H9 (cell line): ENCODE measurements at regions not wholly inside any gene's neighbourhood (a gene's known extent, or its start where the extent isn't known, plus 50 kb on each side); places are given as distances from the start of the nearest gene placed in this dataset.

ENCODE experiments used
- DNase-seq: peaks from one replicate; pipeline ENCODE4 v3.0.0-alpha.2; 2017
- H2AFZ ChIP-seq: one replicate; pipeline ENCODE4 v1.6.1; 2013; ENCODE audit warnings: mild to moderate bottlenecking, low read length, control low read depth, moderate library complexity
- H2AK5ac ChIP-seq: 2 replicates; pipeline ENCODE4 v1.6.1; 2013; ENCODE audit warnings: low read length, control low read depth, mixed read lengths; ENCODE audit not compliant: insufficient read length
- H2BK120ac ChIP-seq: one replicate; pipeline ENCODE4 v1.6.1; 2013; ENCODE audit warnings: low read depth, mild to moderate bottlenecking, low read length, control low read depth, inconsistent platforms; ENCODE audit not compliant: poor library complexity, severe bottlenecking
- H2BK12ac ChIP-seq: 2 replicates; pipeline ENCODE4 v1.6.1; 2013; ENCODE audit warnings: low read length, control low read depth, mixed read lengths, low read depth; ENCODE audit not compliant: insufficient read length
- H2BK15ac ChIP-seq: 2 replicates; pipeline ENCODE4 v1.6.1; 2013; ENCODE audit warnings: low read depth, low read length, control low read depth
- H2BK20ac ChIP-seq: one replicate; pipeline ENCODE4 v1.6.1; 2013; ENCODE audit warnings: low read depth, mild to moderate bottlenecking, low read length, control low read depth, inconsistent platforms; ENCODE audit not compliant: poor library complexity, severe bottlenecking
- H2BK5ac ChIP-seq: 2 replicates; pipeline ENCODE4 v1.6.1; 2013; ENCODE audit warnings: low read length, control low read depth, mixed read lengths; ENCODE audit not compliant: insufficient read length
- H3K14ac ChIP-seq: 2 replicates; pipeline ENCODE4 v1.6.1; 2013; ENCODE audit warnings: low read length, control low read depth; ENCODE audit not compliant: insufficient read depth
- H3K18ac ChIP-seq: 2 replicates; pipeline ENCODE4 v1.6.1; 2013; ENCODE audit warnings: low read depth, mild to moderate bottlenecking, mixed read lengths, low read length, control low read depth; ENCODE audit not compliant: insufficient read length
- H3K23ac ChIP-seq: 2 replicates; pipeline ENCODE4 v1.6.1; 2013; ENCODE audit warnings: low read length, control low read depth, mixed read lengths, low read depth; ENCODE audit not compliant: insufficient read length
- H3K23me2 ChIP-seq: 2 replicates; pipeline ENCODE4 v1.6.1; 2013; ENCODE audit warnings: low read depth, mild to moderate bottlenecking, mixed read lengths, low read length, control low read depth; ENCODE audit not compliant: insufficient read length, poor library complexity, severe bottlenecking
- H3K27ac ChIP-seq: 2 replicates; pipeline ENCODE4 v1.5.1; 2013; ENCODE audit warnings: low read length, control low read depth, mixed read lengths, low read depth; ENCODE audit not compliant: insufficient read length
- H3K27me3 ChIP-seq: 2 replicates; pipeline ENCODE4 v1.6.1; 2013; ENCODE audit warnings: low read length, control low read depth, inconsistent platforms; ENCODE audit not compliant: insufficient read depth
- H3K4ac ChIP-seq: 2 replicates; pipeline ENCODE4 v1.6.1; 2013; ENCODE audit warnings: low read depth, mild to moderate bottlenecking, control low read depth, inconsistent platforms, low read length, moderate library complexity
- H3K4me1 ChIP-seq: 2 replicates; pipeline ENCODE4 v1.6.1; 2013; ENCODE audit warnings: low read length, control low read depth, inconsistent platforms; ENCODE audit not compliant: insufficient read depth
- H3K4me2 ChIP-seq: 2 replicates; pipeline ENCODE4 v1.6.1; 2013; ENCODE audit warnings: low read length, control low read depth, mixed read lengths; ENCODE audit not compliant: insufficient read length, insufficient read depth
- H3K56ac ChIP-seq: 2 replicates; pipeline ENCODE4 v1.6.1; 2013; ENCODE audit warnings: low read depth, mild to moderate bottlenecking, mixed read lengths, low read length, control low read depth; ENCODE audit not compliant: insufficient read length
- H3K79me1 ChIP-seq: 2 replicates; pipeline ENCODE4 v1.6.1; 2013; ENCODE audit warnings: low read depth, mild to moderate bottlenecking, moderate library complexity, low read length, control low read depth, inconsistent platforms; ENCODE audit not compliant: insufficient read depth, poor library complexity, severe bottlenecking
- H3K79me2 ChIP-seq: 2 replicates; pipeline ENCODE4 v1.6.1; 2013; ENCODE audit warnings: low read length, control low read depth, inconsistent platforms; ENCODE audit not compliant: insufficient read depth
- H3K9ac ChIP-seq: 2 replicates; pipeline ENCODE4 v1.6.1; 2013; ENCODE audit warnings: low read length, control low read depth, mixed read lengths; ENCODE audit not compliant: insufficient read length; ENCODE audit errors: extremely low read depth
- H3K9me3 ChIP-seq: one replicate; pipeline ENCODE4 v1.6.1; 2013; ENCODE audit warnings: low read depth, low read length, inconsistent platforms; ENCODE audit not compliant: control insufficient read depth
- H3T11ph ChIP-seq: one replicate; pipeline ENCODE4 v1.6.1; 2013; ENCODE audit warnings: mild to moderate bottlenecking, low read length, control low read depth, inconsistent platforms
- H4K20me1 ChIP-seq: one replicate; pipeline ENCODE4 v1.6.1; 2013; ENCODE audit not compliant: control insufficient read depth, insufficient read length, insufficient read depth
- H4K5ac ChIP-seq: 2 replicates; pipeline ENCODE4 v1.6.1; 2013; ENCODE audit warnings: low read depth, mild to moderate bottlenecking, mixed read lengths, low read length, control low read depth; ENCODE audit not compliant: insufficient read length
- H4K8ac ChIP-seq: replicated peaks from 2 replicates; pipeline ENCODE4 v1.6.1; 2013; ENCODE audit warnings: low read length, control low read depth, mixed read lengths, low read depth; ENCODE audit not compliant: insufficient read length
- H4K91ac ChIP-seq: 2 replicates; pipeline ENCODE4 v1.6.1; 2013; ENCODE audit warnings: low read depth, mild to moderate bottlenecking, moderate library complexity, mixed read lengths, low read length, control low read depth; ENCODE audit not compliant: insufficient read length
- H3K27ac Mint-ChIP-seq, 3 experiments: 2 replicates in 2 of 3; 3 replicates in 1 of 3; pipeline ENCODE4 v1.8.0; 2020 to 2021; ENCODE audit warnings: mixed read lengths in 3 of 3, mild to moderate bottlenecking in 1 of 3, moderate library complexity in 1 of 3
- H3K27me3 Mint-ChIP-seq: 2 replicates; pipeline ENCODE4 v1.8.0; 2021; ENCODE audit warnings: low read depth, mild to moderate bottlenecking, moderate library complexity, mixed read lengths
- H3K36me3 Mint-ChIP-seq, 3 experiments: 2 replicates in 2 of 3; 3 replicates in 1 of 3; pipeline ENCODE4 v1.8.0; 2020 to 2021; ENCODE audit warnings: low read depth in 3 of 3, mixed read lengths in 3 of 3; ENCODE audit not compliant: insufficient read depth in 1 of 3
- H3K4me1 Mint-ChIP-seq, 2 experiments: 2 replicates each; pipeline ENCODE4 v1.8.0; 2020; ENCODE audit warnings: mixed read lengths in 2 of 2
- H3K4me3 Mint-ChIP-seq, 2 experiments: 2 replicates in 1 of 2; 3 replicates in 1 of 2; pipeline ENCODE4 v1.8.0; 2020 to 2021; ENCODE audit warnings: mild to moderate bottlenecking in 2 of 2, mixed read lengths in 2 of 2, moderate library complexity in 1 of 2
- H3K9me3 Mint-ChIP-seq, 2 experiments: 2 replicates in 1 of 2; 3 replicates in 1 of 2; pipeline ENCODE4 v1.8.0; 2020; ENCODE audit warnings: mild to moderate bottlenecking in 2 of 2, mixed read lengths in 2 of 2, moderate library complexity in 1 of 2
- CTCF ChIP-seq: fragments of 200-600 bp; sonication (generic); conservative IDR thresholded peaks from 3 replicates; pipeline ENCODE4 v1.8.0; 2021; ENCODE audit warnings: antibody characterized with exemption, mild to moderate bottlenecking

GRCh38 chr7:120218712-120219111, 54.3 kb upstream of the KCND2 start:
- H3K4me1 ChIP-seq: no peaks in the 10 kb centered on the region
- no peak for DNase-seq
- no peak overlapping the region for H2BK120ac ChIP-seq
- no peaks in the 10 kb centered on the region for H3K23me2 ChIP-seq
- no peaks in the 10 kb centered on the region for H3K9me3 Mint-ChIP-seq
- H3K4ac ChIP-seq: no peak overlapping the region
- no peaks in the 10 kb centered on the region for H4K20me1 ChIP-seq
- H3K4me2 ChIP-seq: no peak overlapping the region
- no peak overlapping the region for H2AK5ac ChIP-seq
- H2AFZ ChIP-seq: no peak overlapping the region
- H3K9me3 ChIP-seq: no peaks in the 10 kb centered on the region
- no peak overlapping the region for H4K91ac ChIP-seq
- H3K18ac ChIP-seq: no peak overlapping the region
- H2BK20ac ChIP-seq: no peak overlapping the region
- H3K4me1 Mint-ChIP-seq: no peaks in the 10 kb centered on the region
- H3K27me3 ChIP-seq: no peaks in the 10 kb centered on the region
- no peaks in the 10 kb centered on the region for H3K79me2 ChIP-seq
- no peak overlapping the region for H3K27ac Mint-ChIP-seq
- no peak overlapping the region for H2BK5ac ChIP-seq
- no peak overlapping the region for H3K9ac ChIP-seq
- no peak overlapping the region for H2BK15ac ChIP-seq
- H3K4me3 Mint-ChIP-seq: no peak overlapping the region
- no peaks in the 10 kb centered on the region for H3K36me3 Mint-ChIP-seq
- no peak overlapping the region for H4K8ac ChIP-seq
- no peaks in the 10 kb centered on the region for H3K79me1 ChIP-seq
- no peak overlapping the region for H3K23ac ChIP-seq
- no peaks in the 10 kb centered on the region for H3K27me3 Mint-ChIP-seq
- no peak overlapping the region for H4K5ac ChIP-seq
- H3K14ac ChIP-seq: no peak overlapping the region
- no peak overlapping the region for H3T11ph ChIP-seq
- no peak for TF ChIP-seq CTCF
- H2BK12ac ChIP-seq: no peak overlapping the region
- H3K56ac ChIP-seq: no peak overlapping the region
- no peak overlapping the region for H3K27ac ChIP-seq
